ENCODE measurements at regions not wholly inside any gene's neighbourhood (a gene's known extent, or its start where the extent isn't known, plus 50 kb on each side); places are given as distances from the start of the nearest gene placed in this dataset.

DNA sequence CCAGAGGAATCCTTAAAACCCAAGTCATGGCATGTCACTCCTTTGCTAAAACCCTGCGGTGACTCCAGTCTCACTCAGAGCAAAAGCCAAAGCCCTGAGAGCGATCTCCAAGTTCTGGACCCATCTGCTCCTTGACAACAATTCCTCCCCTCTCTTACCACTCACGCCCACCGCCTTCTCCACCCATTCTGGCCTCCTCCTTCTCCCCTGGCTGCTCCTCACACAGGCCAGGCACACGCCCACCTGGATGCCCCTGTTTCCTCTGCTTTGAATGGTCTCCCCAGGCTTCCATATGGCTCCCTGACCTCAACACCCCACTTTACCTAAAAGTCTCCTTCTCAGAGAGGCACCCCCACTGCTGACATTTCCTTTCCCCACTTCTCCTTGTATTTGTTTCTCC, 146.1 kb upstream of the LINGO1 start:
- Histone ChIP-seq H3K36me3 (no peaks in the 10 kb centered on the region), H3K9me3 (peaks cover 0 to 19% (median 9%) of the 10 kb centered on the region in 8 donors), H3K4me1 (no peaks in the 10 kb centered on the region), H3K27me3 (replicated peaks in 1 of 7) (peaks cover 0 to 3% (median 0%) of the 10 kb centered on the region in 7 donors), H3K4me3 (no peak overlapping the region), H3K27ac (no peak overlapping the region)
- intact Hi-C loops (cut with DNase I; ENCODE audit: low total_unique reads), result no loop called here
- TF ChIP-seq POLR2A (IDR thresholded peaks at IDR 0.05) (no peak), POLR2AphosphoS5 (IDR thresholded peaks at IDR 0.05) (no peak)
- TF ChIP-seq, protein P1, sequence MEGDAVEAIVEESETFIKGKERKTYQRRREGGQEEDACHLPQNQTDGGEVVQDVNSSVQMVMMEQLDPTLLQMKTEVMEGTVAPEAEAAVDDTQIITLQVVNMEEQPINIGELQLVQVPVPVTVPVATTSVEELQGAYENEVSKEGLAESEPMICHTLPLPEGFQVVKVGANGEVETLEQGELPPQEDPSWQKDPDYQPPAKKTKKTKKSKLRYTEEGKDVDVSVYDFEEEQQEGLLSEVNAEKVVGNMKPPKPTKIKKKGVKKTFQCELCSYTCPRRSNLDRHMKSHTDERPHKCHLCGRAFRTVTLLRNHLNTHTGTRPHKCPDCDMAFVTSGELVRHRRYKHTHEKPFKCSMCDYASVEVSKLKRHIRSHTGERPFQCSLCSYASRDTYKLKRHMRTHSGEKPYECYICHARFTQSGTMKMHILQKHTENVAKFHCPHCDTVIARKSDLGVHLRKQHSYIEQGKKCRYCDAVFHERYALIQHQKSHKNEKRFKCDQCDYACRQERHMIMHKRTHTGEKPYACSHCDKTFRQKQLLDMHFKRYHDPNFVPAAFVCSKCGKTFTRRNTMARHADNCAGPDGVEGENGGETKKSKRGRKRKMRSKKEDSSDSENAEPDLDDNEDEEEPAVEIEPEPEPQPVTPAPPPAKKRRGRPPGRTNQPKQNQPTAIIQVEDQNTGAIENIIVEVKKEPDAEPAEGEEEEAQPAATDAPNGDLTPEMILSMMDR (IDR thresholded peaks at IDR 0.05 in 8 of 11, conservative IDR thresholded peaks at IDR 0.05 in 3 of 11), result no peak
- no peak for DNase-seq
- 84 to 93% (median 86%) methylated on average over 5 of the region's 5 CpGs for WGBS, 5 donors

DNA sequence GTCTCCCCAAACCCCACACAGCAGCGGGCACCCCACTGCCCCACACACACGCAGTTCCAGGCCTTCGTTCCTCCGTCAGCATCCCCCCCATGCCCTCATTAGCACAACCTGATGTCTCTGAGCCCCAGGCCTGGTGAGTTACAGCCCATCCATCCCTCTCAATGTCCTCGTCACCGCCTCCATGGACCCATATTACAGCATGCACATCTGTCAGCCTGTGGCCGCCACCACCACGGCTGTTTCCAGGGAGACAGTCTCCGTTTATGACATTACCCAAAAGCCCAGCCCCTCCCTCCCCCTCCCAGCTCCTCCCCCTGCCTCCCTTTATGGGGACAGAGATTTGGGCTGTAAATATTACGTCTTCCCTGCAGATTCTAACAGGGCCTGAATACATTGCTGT, 143.1 kb upstream of the LINGO1 start:
- intact Hi-C loops (cut with DNase I; ENCODE audit: low total_unique reads), result no loop called here
- Histone ChIP-seq H3K4me3 (no peak overlapping the region), H3K4me1 (peaks cover 0 to 5% (median 0%) of the 10 kb centered on the region in 6 donors), H3K36me3 (no peaks in the 10 kb centered on the region), H3K9me3 (peaks cover 0 to 14% (median 7%) of the 10 kb centered on the region in 8 donors), H3K27ac (no peak overlapping the region), H3K27me3 (replicated peaks in 1 of 7) (no peaks in the 10 kb centered on the region)
- WGBS, 5 donors, result 77 to 85% (median 82%) methylated on average over 10 of the region's 10 CpGs
- no peak for TF ChIP-seq POLR2AphosphoS5 (IDR thresholded peaks at IDR 0.05)
- TF ChIP-seq POLR2A (IDR thresholded peaks at IDR 0.05), result no peak
- TF ChIP-seq, protein P1 (IDR thresholded peaks at IDR 0.05 in 8 of 11, conservative IDR thresholded peaks at IDR 0.05 in 3 of 11), result no peak
- DNase-seq, result no peak

GRCh38 chr15:77775373-77775772, 142.7 kb upstream of the LINGO1 start:
- no peak for TF ChIP-seq POLR2AphosphoS5 (IDR thresholded peaks at IDR 0.05)
- TF ChIP-seq POLR2A (IDR thresholded peaks at IDR 0.05), result no peak
- TF ChIP-seq, protein P1 (IDR thresholded peaks at IDR 0.05 in 8 of 11, conservative IDR thresholded peaks at IDR 0.05 in 3 of 11), result no peak
- Histone ChIP-seq H3K4me1 (peaks cover 0 to 9% (median 0%) of the 10 kb centered on the region in 6 donors), H3K4me3 (no peak overlapping the region), H3K27ac (no peak overlapping the region), H3K9me3 (peaks cover 0 to 9% (median 2%) of the 10 kb centered on the region in 8 donors), H3K36me3 (no peaks in the 10 kb centered on the region), H3K27me3 (replicated peaks in 1 of 7) (no peaks in the 10 kb centered on the region)
- no peak for DNase-seq
- 77 to 93% (median 84%) methylated on average over 4 to 7 of the region's 7 CpGs for WGBS, 5 donors
- intact Hi-C loops (cut with DNase I; ENCODE audit: low total_unique reads), result no loop called here

DNA sequence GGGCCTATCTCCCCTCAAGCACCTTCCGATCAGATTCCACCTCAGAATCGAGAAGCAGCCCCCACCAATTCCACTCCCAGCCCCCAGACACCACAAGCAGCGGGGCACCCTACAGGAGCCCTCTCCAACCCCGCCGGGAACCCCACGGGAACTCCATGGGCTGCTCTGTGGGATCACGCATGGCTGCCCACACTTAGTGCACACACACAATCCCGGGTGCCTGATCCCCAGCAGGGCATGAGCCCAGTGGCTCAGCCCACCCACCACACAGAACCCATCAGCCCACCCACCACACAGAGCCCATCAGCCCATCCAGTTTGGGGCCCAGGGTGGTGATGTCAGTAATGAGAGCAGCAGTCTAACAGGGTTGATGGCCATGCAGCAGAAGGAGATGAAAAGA, 141.6 kb upstream of the LINGO1 start:
- Histone ChIP-seq H3K27ac (no peak overlapping the region), H3K27me3 (replicated peaks in 1 of 7) (no peaks in the 10 kb centered on the region), H3K4me1 (peaks cover 0 to 9% (median 0%) of the 10 kb centered on the region in 6 donors), H3K36me3 (no peaks in the 10 kb centered on the region), H3K4me3 (no peak overlapping the region), H3K9me3 (peaks cover 0 to 3% (median 0%) of the 10 kb centered on the region in 8 donors)
- intact Hi-C loops (cut with DNase I; ENCODE audit: low total_unique reads), result no loop called here
- TF ChIP-seq, protein P1 (IDR thresholded peaks at IDR 0.05 in 8 of 11, conservative IDR thresholded peaks at IDR 0.05 in 3 of 11), result no peak
- TF ChIP-seq POLR2A (IDR thresholded peaks at IDR 0.05) (no peak), POLR2AphosphoS5 (IDR thresholded peaks at IDR 0.05) (no peak)
- 60 to 84% (median 82%) methylated on average over 7 to 8 of the region's 8 CpGs for WGBS, 5 donors
- no peak for DNase-seq
